Upper lobe of left lung (tissue), 4 donors: ENCODE measurements at regions not wholly inside any gene's neighbourhood (a gene's known extent, or its start where the extent isn't known, plus 50 kb on each side); places are given as distances from the start of the nearest gene placed in this dataset.

Experiments
- CTCF ChIP-seq, 6 experiments: fragments of 450-650 bp in 4 of 6; fragments of 200-600 bp in 2 of 6; sonication (generic) in 2 of 6; IDR thresholded peaks; one replicate each; pipeline ENCODE4 v1.5.1; 2016 to 2019; ENCODE audit warnings: antibody characterized with exemption in 6 of 6
- POLR2A ChIP-seq, 4 donors: fragments of 450-650 bp; IDR thresholded peaks; one replicate each; pipeline ENCODE4 v1.5.1; 2016 to 2017; ENCODE audit warnings: antibody characterized with exemption in 4 of 4, mild to moderate bottlenecking in 2 of 4

GRCh38 chrY:7462657-7463056 is 551.1 kb upstream of the AMELY start:
- TF ChIP-seq CTCF (IDR thresholded peaks at IDR 0.05), result no peak
- TF ChIP-seq POLR2A (IDR thresholded peaks at IDR 0.05), result no peak
